K562 (cell line): ENCODE measurements at regions not wholly inside any gene's neighbourhood (a gene's known extent, or its start where the extent isn't known, plus 50 kb on each side); places are given as distances from the start of the nearest gene placed in this dataset.

Source experiments
- ATAC-seq: fragments of 200-7000 bp; cut with Tn5 transposase; 3 replicates; pipeline ENCODE4 v1.9.1; 2020; ENCODE audit warnings: moderate library complexity
- BruUV-seq: library from RNA; stranded (reverse); fragments of 400-500 nt; replicated peaks from 2 replicates; lab custom pipeline; 2021; lab: Mats Ljungman, UMichigan
- CTCF ChIA-PET: fragments of 300-600 bp; formaldehyde crosslinking; extraction: SDS; loops from one replicate; lab custom pipeline; 2021; ENCODE audit warnings: low intra/inter-chr PET ratio; lab: Yijun Ruan, JAX
- POLR2A ChIA-PET: fragments of 300-600, 350-650 bp; sonication (Branson Sonifier 250); formaldehyde crosslinking; extraction: SDS; loops from one replicate; lab custom pipeline; 2021; ENCODE audit warnings: antibody characterized with exemption, inconsistent platforms; lab: Yijun Ruan, JAX
- DNase-seq, 4 experiments: peaks; one replicate each; pipeline versions ENCODE4 v3.0.0 to v3.0.0-alpha.2; 2011 to 2018; ENCODE audit warnings: low spot score in 3 of 4, mixed read lengths in 3 of 4; ENCODE audit errors: extremely low read depth in 1 of 4
- FAIRE-seq: peaks from 2 replicates; lab custom pipeline; 2011; peaks lifted over from hg19 to GRCh38; lab: Jason Lieb, UNC
- H2AFZ ChIP-seq: 2 replicates; pipeline ENCODE4 v1.6.0; 2011; ENCODE audit warnings: low read depth, low read length, control low read depth, inconsistent platforms
- H3K27ac ChIP-seq: fragments of 200-600 bp; 3 replicates; pipeline ENCODE4 v1.8.0; 2011; ENCODE audit warnings: low read depth, mild to moderate bottlenecking, control low read depth, inconsistent platforms, low read length, moderate library complexity, mixed read lengths; ENCODE audit errors: extremely low read depth
- H3K27me3 ChIP-seq, 2 experiments: fragments of 300-600 bp in 1 of 2; 2 replicates in 1 of 2; 3 replicates in 1 of 2; pipeline versions ENCODE4 v1.6.0 to v1.8.0; 2011; ENCODE audit warnings: inconsistent platforms in 2 of 2, low read length in 2 of 2, mild to moderate bottlenecking in 1 of 2, mixed read lengths in 1 of 2, moderate library complexity in 1 of 2; ENCODE audit not compliant: control insufficient read depth in 2 of 2, insufficient read depth in 2 of 2
- H3K36me3 ChIP-seq: fragments of 300-600 bp; 3 replicates; pipeline ENCODE4 v1.8.0; 2011; ENCODE audit warnings: mild to moderate bottlenecking, low read length, inconsistent platforms; ENCODE audit not compliant: control insufficient read depth, insufficient read depth
- H3K4me1 ChIP-seq, 2 experiments: fragments of 200-600 bp in 1 of 2; replicated peaks in 1 of 2; 2 replicates in 1 of 2; 3 replicates in 1 of 2; pipeline versions ENCODE4 v1.5.1 to v1.8.0; 2011; ENCODE audit warnings: inconsistent platforms in 2 of 2, low read length in 2 of 2, mild to moderate bottlenecking in 1 of 2, mixed read lengths in 1 of 2, moderate library complexity in 1 of 2; ENCODE audit not compliant: control insufficient read depth in 2 of 2, insufficient read depth in 2 of 2
- H3K4me2 ChIP-seq: 2 replicates; pipeline ENCODE4 v1.6.1; 2011; ENCODE audit warnings: low read length, control low read depth, inconsistent platforms, mixed read lengths; ENCODE audit not compliant: insufficient read depth
- H3K4me3 ChIP-seq: fragments of 200-600 bp; sonication (generic), shearing (Covaris generic); 2 replicates; pipeline ENCODE4 v1.5.1; 2016; ENCODE audit warnings: control low read depth, inconsistent platforms
- H3K79me2 ChIP-seq: fragments of 200-600 bp; 3 replicates; pipeline ENCODE4 v1.8.0; 2011; ENCODE audit warnings: low read length, inconsistent platforms; ENCODE audit not compliant: control insufficient read depth, insufficient read depth
- H3K9ac ChIP-seq, 2 experiments: 2 replicates each; pipeline versions ENCODE4 v1.6.0 to v1.6.1; 2011; ENCODE audit warnings: low read depth in 2 of 2, low read length in 2 of 2, control low read depth in 1 of 2, inconsistent platforms in 1 of 2, mild to moderate bottlenecking in 1 of 2, mixed read lengths in 1 of 2; ENCODE audit not compliant: insufficient read depth in 1 of 2
- H3K9me1 ChIP-seq: one replicate; pipeline ENCODE4 v1.6.0; 2011; ENCODE audit warnings: inconsistent platforms, mild to moderate bottlenecking, low read length, moderate library complexity; ENCODE audit not compliant: control insufficient read depth, insufficient read depth
- H3K9me3 ChIP-seq: replicated peaks from 2 replicates; pipeline ENCODE4 v1.5.1; 2011; ENCODE audit warnings: low read depth, low read length, inconsistent platforms; ENCODE audit not compliant: control insufficient read depth, insufficient read depth
- H4K20me1 ChIP-seq: replicated peaks from 2 replicates; pipeline ENCODE4 v1.6.1; 2011; ENCODE audit warnings: low read length, inconsistent platforms, mixed read lengths; ENCODE audit not compliant: control insufficient read depth, insufficient read depth
- E2F5 ChIP-seq: sonication (generic); formaldehyde crosslinking; IDR thresholded peaks from 2 replicates; pipeline ENCODE4 v1.8.0; 2022; ENCODE audit warnings: mild to moderate bottlenecking, missing genetic modification reagents
- ETV6 ChIP-seq, 3 experiments: fragments of 150-350 bp in 1 of 3; sonication (generic) in 1 of 3; formaldehyde crosslinking in 1 of 3; IDR thresholded peaks; 2 replicates each; pipeline versions ENCODE4 v1.6.1 to v1.8.0; 2014 to 2022; ENCODE audit warnings: borderline replicate concordance in 2 of 3, low read depth in 2 of 3, antibody characterized with exemption in 1 of 3, low read length in 1 of 3, mild to moderate bottlenecking in 1 of 3, missing genetic modification reagents in 1 of 3
- GMEB1 ChIP-seq: fragments of 250-450 bp; sonication (Bioruptor Pico); IDR thresholded peaks from 2 replicates; pipeline ENCODE4 v1.4.0; 2020; ENCODE audit warnings: mild to moderate bottlenecking
- HES1 ChIP-seq: fragments of 450-650 bp; IDR thresholded peaks from 2 replicates; pipeline ENCODE4 v1.6.1; 2016; ENCODE audit warnings: low read depth, mild to moderate bottlenecking, moderate library complexity
- KLF13 ChIP-seq: fragments of 450-650 bp; IDR thresholded peaks from 2 replicates; pipeline ENCODE4 v1.6.1; 2016; ENCODE audit warnings: missing genetic modification characterization, low read depth, mild to moderate bottlenecking, missing compliant biosample characterization, moderate library complexity, borderline replicate concordance
- LARP7 ChIP-seq: fragments of 450-650 bp; IDR thresholded peaks from 2 replicates; pipeline ENCODE4 v1.6.1; 2016
- POLR2AphosphoS5 ChIP-seq: IDR thresholded peaks from 2 replicates; pipeline ENCODE4 v1.6.1; 2011; ENCODE audit warnings: mild to moderate bottlenecking, low read depth, low read length, moderate library complexity; ENCODE audit not compliant: control insufficient read depth, insufficient read depth
- PPARD ChIP-seq: fragments of 250-450 bp; sonication (Bioruptor Pico); IDR thresholded peaks from 2 replicates; pipeline ENCODE4 v1.8.0; 2022; ENCODE audit warnings: inconsistent platforms, mild to moderate bottlenecking, moderate library complexity
- SIX5 ChIP-seq, 2 experiments: IDR thresholded peaks; 2 replicates each; pipeline ENCODE4 v1.6.1; 2011; ENCODE audit warnings: low read length in 2 of 2, borderline replicate concordance in 1 of 2, low read depth in 1 of 2, mild to moderate bottlenecking in 1 of 2, moderate library complexity in 1 of 2; ENCODE audit not compliant: insufficient read depth in 1 of 2
- STAT5A ChIP-seq: IDR thresholded peaks from 2 replicates; pipeline ENCODE4 v1.6.1; 2012; ENCODE audit warnings: low read length, inconsistent platforms, borderline replicate concordance
- THRAP3 ChIP-seq: fragments of 450-650 bp; IDR thresholded peaks from 2 replicates; pipeline ENCODE4 v1.6.1; 2016; ENCODE audit warnings: mild to moderate bottlenecking, inconsistent platforms, borderline replicate concordance
- ZBTB17 ChIP-seq: fragments of 450-650 bp; formaldehyde crosslinking; IDR thresholded peaks from 2 replicates; pipeline ENCODE4 v1.4.0; 2020; ENCODE audit warnings: mild to moderate bottlenecking
- ZNF134 ChIP-seq: fragments of 250-450 bp; sonication (Bioruptor Pico); conservative IDR thresholded peaks from 2 replicates; pipeline ENCODE4 v1.4.0; 2020
- ZNF274 ChIP-seq: IDR thresholded peaks from 2 replicates; pipeline ENCODE4 v1.6.1; 2011; ENCODE audit warnings: low read depth, mild to moderate bottlenecking, low read length, moderate library complexity, borderline replicate concordance
- ZNF561 ChIP-seq: fragments of 450-650 bp; formaldehyde crosslinking; conservative IDR thresholded peaks from 2 replicates; pipeline ENCODE4 v1.4.0; 2020; ENCODE audit warnings: mild to moderate bottlenecking, moderate library complexity
- WGBS: fragments of 100-300 bp; shearing (Covaris generic); methylation state at CpG from one replicate; pipeline ENCODE4 v1.1.6; 2016; ENCODE audit warnings: low coverage, mixed read lengths; ENCODE audit not compliant: insufficient coverage; ENCODE audit errors: missing lambda C conversion rate; 5-methylcytosine and 5-hydroxymethylcytosine counted together
- in situ Hi-C: fragments of 300-500 bp; cut with MboI; formaldehyde crosslinking; loops from 4 replicates; pipeline ENCODE4 v1.15.0; 2018; ENCODE audit warnings: inconsistent platforms, mixed read lengths
- intact Hi-C: fragments of 100-400 bp; cut with micrococcal nuclease; formaldehyde crosslinking; loops from 2 replicates; pipeline ENCODE4 v1.14.2; 2022
- TF ChIP-seq, protein P1 (sequence below): sonication (generic); IDR thresholded peaks from 2 replicates; pipeline ENCODE4 v1.6.1; 2016
- TF ChIP-seq, protein P2 (sequence below): fragments of 450-650 bp; IDR thresholded peaks from 2 replicates; pipeline ENCODE4 v1.6.1; 2016; ENCODE audit warnings: antibody characterized with exemption

GRCh38 chr7:84363741-84364140 is 169.2 kb upstream of the SEMA3A start (continued):
- TF ChIP-seq KLF13, result no peak
- no peak for TF ChIP-seq SIX5 (IDR thresholded peaks at IDR 0.05; ENCODE audit: borderline replicate concordance in 1 of 2, insufficient read depth in 1 of 2, low read depth in 1 of 2, low read length in 2 of 2)
- TF ChIP-seq, protein P1, sequence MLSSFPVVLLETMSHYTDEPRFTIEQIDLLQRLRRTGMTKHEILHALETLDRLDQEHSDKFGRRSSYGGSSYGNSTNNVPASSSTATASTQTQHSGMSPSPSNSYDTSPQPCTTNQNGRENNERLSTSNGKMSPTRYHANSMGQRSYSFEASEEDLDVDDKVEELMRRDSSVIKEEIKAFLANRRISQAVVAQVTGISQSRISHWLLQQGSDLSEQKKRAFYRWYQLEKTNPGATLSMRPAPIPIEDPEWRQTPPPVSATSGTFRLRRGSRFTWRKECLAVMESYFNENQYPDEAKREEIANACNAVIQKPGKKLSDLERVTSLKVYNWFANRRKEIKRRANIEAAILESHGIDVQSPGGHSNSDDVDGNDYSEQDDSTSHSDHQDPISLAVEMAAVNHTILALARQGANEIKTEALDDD, result no peak
- TF ChIP-seq E2F5, result no peak
- TF ChIP-seq, all 486 proteins: peak for 0

DNA sequence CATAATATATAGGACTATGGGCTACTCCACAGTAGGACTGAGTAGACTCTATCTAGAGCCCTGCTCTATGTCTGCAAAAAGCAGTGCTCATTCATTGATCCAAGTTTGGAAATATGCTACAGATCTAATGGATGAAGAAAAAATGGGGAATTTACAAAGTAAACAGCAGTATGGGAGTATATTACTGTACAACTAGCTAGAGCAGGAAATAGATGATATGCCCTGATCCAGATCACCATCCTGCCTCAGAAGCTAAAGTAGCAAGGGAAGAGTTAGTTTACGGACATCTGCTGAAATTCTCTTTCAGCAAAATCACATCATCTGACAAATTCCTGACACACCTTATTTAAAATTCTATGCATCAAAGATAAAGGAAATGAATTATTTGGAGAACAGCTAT is 168.2 kb upstream of the SEMA3A start:
- H3K9ac ChIP-seq, result no peak overlapping the region
- H3K27me3 ChIP-seq, result no peaks in the 10 kb centered on the region
- H3K27ac ChIP-seq, result no peak overlapping the region
- no peak overlapping the region for H3K4me3 ChIP-seq
- FAIRE-seq, result no peak
- CTCF ChIA-PET, result no interaction called here
- no peak overlapping the region for H3K4me2 ChIP-seq
- H2AFZ ChIP-seq, result no peak overlapping the region
- no peaks in the 10 kb centered on the region for H3K79me2 ChIP-seq
- H3K4me1 ChIP-seq, result no peaks in the 10 kb centered on the region
- H3K9me1 ChIP-seq, result no peaks in the 10 kb centered on the region
- H3K36me3 ChIP-seq, result no peaks in the 10 kb centered on the region
- TF ChIP-seq GMEB1 (no peak), HES1 (no peak), STAT5A (no peak), LARP7 (no peak), PPARD (no peak), ETV6 (IDR thresholded peaks at IDR 0.05; ENCODE audit: borderline replicate concordance in 1 of 2, low read depth in 2 of 2, low read length in 1 of 2) (no peak), ETV6 (CRISPR knock-in tag; IDR thresholded peaks at IDR 0.05; ENCODE audit: borderline replicate concordance) (no peak), THRAP3 (no peak), ZNF134 (no peak), ZNF561 (CRISPR knock-in tag) (no peak), POLR2AphosphoS5 (no peak), ZBTB17 (no peak), ZNF274 (no peak)
- TF ChIP-seq, protein P2, sequence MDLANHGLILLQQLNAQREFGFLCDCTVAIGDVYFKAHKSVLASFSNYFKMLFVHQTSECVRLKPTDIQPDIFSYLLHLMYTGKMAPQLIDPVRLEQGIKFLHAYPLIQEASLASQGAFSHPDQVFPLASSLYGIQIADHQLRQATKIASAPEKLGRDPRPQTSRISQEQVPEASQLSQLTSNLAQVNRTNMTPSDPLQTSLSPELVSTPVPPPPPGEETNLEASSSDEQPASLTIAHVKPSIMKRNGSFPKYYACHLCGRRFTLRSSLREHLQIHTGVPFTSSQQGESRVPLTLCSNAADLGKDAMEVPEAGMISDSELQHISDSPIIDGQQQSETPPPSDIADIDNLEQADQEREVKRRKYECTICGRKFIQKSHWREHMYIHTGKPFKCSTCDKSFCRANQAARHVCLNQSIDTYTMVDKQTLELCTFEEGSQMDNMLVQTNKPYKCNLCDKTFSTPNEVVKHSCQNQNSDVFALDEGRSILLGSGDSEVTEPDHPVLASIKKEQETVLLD, result no peak
- TF ChIP-seq, all 486 proteins: peak for 0
- no TSS peak for BruUV-seq
- Histone ChIP-seq H4K20me1 (no peaks in the 10 kb centered on the region), H3K9me3 (no peaks in the 10 kb centered on the region)
- no peak for ATAC-seq
- in situ Hi-C loops (no loop called here), intact Hi-C loops (no loop called here)
- no peak for DNase-seq
- POLR2A ChIA-PET, result no interaction called here
- WGBS, result 0% methylated on average over 1 of the region's 1 CpG
